Fibroblast of mammary gland (primary cell): ENCODE measurements at regions not wholly inside any gene's neighbourhood (a gene's known extent, or its start where the extent isn't known, plus 50 kb on each side); places are given as distances from the start of the nearest gene placed in this dataset.

Experiments
- DNase-seq: peaks from one replicate; pipeline ENCODE4 v3.0.0-alpha.2; 2010; ENCODE audit warnings: low read depth
- H3K4me3 ChIP-seq: 2 replicates; pipeline ENCODE4 v1.5.1; 2011; ENCODE audit warnings: low read depth, mild to moderate bottlenecking, low read length, moderate library complexity; ENCODE audit not compliant: control insufficient read depth
- TF ChIP-seq, protein P1 (sequence below): conservative IDR thresholded peaks from 2 replicates; pipeline ENCODE4 v1.5.1; 2011; ENCODE audit warnings: low read depth, low read length, inconsistent platforms; ENCODE audit not compliant: control insufficient read depth, insufficient read depth

DNA sequence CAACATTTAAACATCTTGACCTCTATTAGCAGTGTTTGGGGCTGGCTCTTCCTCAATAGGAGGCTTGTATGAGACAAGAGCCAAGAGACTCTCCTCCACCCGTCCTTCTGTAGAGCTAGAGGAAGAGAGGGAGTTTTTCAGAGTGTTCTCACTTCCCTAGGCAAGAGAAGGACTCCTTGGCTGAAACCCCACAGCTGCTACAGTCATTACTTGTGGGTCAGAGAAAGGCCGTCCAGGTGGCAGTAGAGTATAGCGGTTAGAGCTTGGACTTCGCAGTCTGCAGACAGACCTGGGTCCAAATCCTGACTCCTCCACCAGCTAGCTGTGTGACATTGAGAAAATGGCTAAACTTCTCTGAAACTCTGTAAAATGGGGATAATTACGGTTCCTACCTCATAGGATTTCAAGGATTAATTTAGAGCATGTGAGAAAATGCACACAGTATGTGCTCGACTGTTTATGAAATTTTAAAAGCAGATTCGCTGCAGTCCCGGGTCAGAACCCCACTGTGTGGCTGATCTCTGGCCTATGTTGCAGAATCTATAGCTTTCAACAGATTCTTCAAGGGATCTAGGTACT, 80.8 kb upstream of the ARAP3 start:
- TF ChIP-seq, protein P1, sequence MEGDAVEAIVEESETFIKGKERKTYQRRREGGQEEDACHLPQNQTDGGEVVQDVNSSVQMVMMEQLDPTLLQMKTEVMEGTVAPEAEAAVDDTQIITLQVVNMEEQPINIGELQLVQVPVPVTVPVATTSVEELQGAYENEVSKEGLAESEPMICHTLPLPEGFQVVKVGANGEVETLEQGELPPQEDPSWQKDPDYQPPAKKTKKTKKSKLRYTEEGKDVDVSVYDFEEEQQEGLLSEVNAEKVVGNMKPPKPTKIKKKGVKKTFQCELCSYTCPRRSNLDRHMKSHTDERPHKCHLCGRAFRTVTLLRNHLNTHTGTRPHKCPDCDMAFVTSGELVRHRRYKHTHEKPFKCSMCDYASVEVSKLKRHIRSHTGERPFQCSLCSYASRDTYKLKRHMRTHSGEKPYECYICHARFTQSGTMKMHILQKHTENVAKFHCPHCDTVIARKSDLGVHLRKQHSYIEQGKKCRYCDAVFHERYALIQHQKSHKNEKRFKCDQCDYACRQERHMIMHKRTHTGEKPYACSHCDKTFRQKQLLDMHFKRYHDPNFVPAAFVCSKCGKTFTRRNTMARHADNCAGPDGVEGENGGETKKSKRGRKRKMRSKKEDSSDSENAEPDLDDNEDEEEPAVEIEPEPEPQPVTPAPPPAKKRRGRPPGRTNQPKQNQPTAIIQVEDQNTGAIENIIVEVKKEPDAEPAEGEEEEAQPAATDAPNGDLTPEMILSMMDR = no peak
- no peak overlapping the region for H3K4me3 ChIP-seq
- DNase-seq = no peak

- no peak for DNase-seq
- H3K4me3 ChIP-seq = no peak overlapping the region
- TF ChIP-seq, protein P1 = no peak
Observed at GRCh38 chr5:141762316-141762715, 80.3 kb upstream of the ARAP3 start.

DNA sequence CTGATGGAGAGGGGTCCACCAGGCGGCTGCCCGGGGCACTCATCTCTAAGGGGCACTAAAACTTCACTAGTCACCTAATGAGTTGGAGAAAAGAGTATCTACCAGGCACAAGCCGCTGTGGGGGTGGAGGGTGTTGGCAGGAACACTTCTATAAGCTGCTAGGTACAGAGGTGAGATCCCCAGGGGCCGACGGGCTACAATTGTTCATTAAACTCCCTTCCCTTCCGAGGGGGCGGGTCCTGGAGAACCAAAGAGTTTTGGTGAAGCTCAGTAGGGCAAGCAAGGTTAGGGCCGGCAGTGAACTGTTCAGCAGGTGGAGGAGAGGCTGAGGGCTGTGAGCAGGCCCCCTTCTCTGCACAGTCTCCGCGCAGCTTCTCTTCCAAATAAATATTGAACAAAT, 78.7 kb upstream of the ARAP3 start:
- no peak overlapping the region for H3K4me3 ChIP-seq
- TF ChIP-seq, protein P1 = no peak
- DNase-seq = no peak

- peak; percentile 10 for DNase-seq
- TF ChIP-seq, protein P1 = no peak
- no peak overlapping the region for H3K4me3 ChIP-seq
Observed at GRCh38 chr5:141760193-141760592, 78.2 kb upstream of the ARAP3 start.

GRCh38 chr5:141758310-141758998, 76.4 kb upstream of the ARAP3 start:
- DNase-seq = no peak
- no peak overlapping the region for H3K4me3 ChIP-seq
- TF ChIP-seq, protein P1 = no peak

DNA sequence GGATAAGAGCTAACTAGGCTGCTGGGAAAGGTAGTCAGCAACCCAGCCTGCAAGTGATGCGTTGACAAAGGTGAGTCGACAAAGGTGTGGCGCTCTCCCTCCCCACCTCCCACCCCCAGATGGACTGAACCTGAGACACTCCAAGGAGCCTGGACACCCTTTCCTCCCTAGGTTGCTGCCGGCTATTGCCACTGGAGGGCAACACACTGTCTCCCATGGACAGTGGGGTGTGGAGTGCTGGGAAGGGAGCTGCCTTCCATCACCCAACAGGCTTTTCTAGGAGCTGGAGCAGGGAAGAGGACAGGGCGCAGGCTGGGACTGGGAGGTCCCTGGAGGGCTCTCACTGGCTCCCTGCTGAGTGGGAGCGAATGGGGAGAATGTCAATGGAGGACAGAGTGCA, 75.4 kb upstream of the ARAP3 start:
- H3K4me3 ChIP-seq = no peak overlapping the region
- TF ChIP-seq, protein P1 = peak; percentile 45
- DNase-seq = peak; percentile 39
